ENCODE measurements at regions not wholly inside any gene's neighbourhood (a gene's known extent, or its start where the extent isn't known, plus 50 kb on each side); places are given as distances from the start of the nearest gene placed in this dataset.

- H4K20me1 ChIP-seq (replicated peaks in 1 of 2; ENCODE audit: control insufficient read depth in 1 of 2, insufficient read depth in 2 of 2, low read length in 2 of 2): no peaks in the 10 kb centered on the region
- FAIRE-seq (no peak), DNase-seq (ENCODE audit: low read depth in 1 of 2, low spot score in 2 of 2) (no peak)
- H4K8ac ChIP-seq (ENCODE audit: extremely low read depth, insufficient read depth, low read length): no peak overlapping the region
- H2AFZ ChIP-seq (ENCODE audit: low read length): no peak overlapping the region
- H2AK5ac ChIP-seq (ENCODE audit: low read depth, low read length): no peak overlapping the region
- no peaks in the 10 kb centered on the region for H3K36me3 ChIP-seq (ENCODE audit: control insufficient read depth in 2 of 4, insufficient read depth in 4 of 4, low read length in 3 of 4)
- no peak overlapping the region for H4K91ac ChIP-seq (replicated peaks; ENCODE audit: insufficient read length, low read length)
- H2BK15ac ChIP-seq (ENCODE audit: low read length): no peak overlapping the region
- 79% methylated on average over 2 of the region's 2 CpGs; no CpG with 5 or more reads in 1 of the 2 experiments for WGBS, 2 experiments (ENCODE audit: extremely low coverage in 1 of 2, insufficient coverage in 1 of 2, insufficient read length in 1 of 2, insufficient replicate concordance in 2 of 2, low coverage in 1 of 2, low lambda C conversion rate in 2 of 2, missing lambda C conversion rate in 1 of 2)
- no peaks in the 10 kb centered on the region for H3K27me3 ChIP-seq (replicated peaks in 1 of 4; ENCODE audit: control insufficient read depth in 3 of 4, extremely low read depth in 1 of 4, insufficient read depth in 3 of 4, low read length in 3 of 4)
- H3K9ac ChIP-seq (replicated peaks in 1 of 4; ENCODE audit: extremely low read depth in 1 of 4, low read depth in 3 of 4, low read length in 3 of 4): no peak overlapping the region
- H3K18ac ChIP-seq (ENCODE audit: extremely low read depth, low read length): no peak overlapping the region
- H4K5ac ChIP-seq (ENCODE audit: insufficient read length, low read depth, low read length): no peak overlapping the region
- POLR2A ChIA-PET (ENCODE audit: partially characterized antibody): no interaction called here
- H3K4ac ChIP-seq (replicated peaks; ENCODE audit: insufficient read length, low read depth, low read length): no peak overlapping the region
- no peak overlapping the region for H3K4me3 ChIP-seq (ENCODE audit: extremely low read depth in 1 of 4, insufficient read depth in 2 of 4, low read depth in 3 of 4, low read length in 4 of 4)
- no peak overlapping the region for H3K56ac ChIP-seq (replicated peaks; ENCODE audit: insufficient read length, low read depth, low read length)
- no peak overlapping the region for H3K23ac ChIP-seq (ENCODE audit: insufficient read length)
- no peak overlapping the region for H3K27ac ChIP-seq (ENCODE audit: low read depth, low read length)
- H2BK5ac ChIP-seq (ENCODE audit: low read depth, low read length): no peak overlapping the region
- no peak overlapping the region for H2BK20ac ChIP-seq (ENCODE audit: low read length)
- no peaks in the 10 kb centered on the region for H3K79me2 ChIP-seq (ENCODE audit: control insufficient read depth in 1 of 2, insufficient read depth in 2 of 2, low read length in 2 of 2)
- no peak overlapping the region for H2BK12ac ChIP-seq (ENCODE audit: low read depth, low read length)
- no peaks in the 10 kb centered on the region for H3K9me3 ChIP-seq (ENCODE audit: insufficient read depth in 2 of 2, low read depth in 1 of 2, low read length in 1 of 2)
- TF ChIP-seq GTF2F1 (IDR thresholded peaks at IDR 0.05; ENCODE audit: borderline replicate concordance, low read depth, low read length) (no peak), PHF8 (conservative IDR thresholded peaks at IDR 0.05; ENCODE audit: low read depth, low read length) (no peak), RAD21 (IDR thresholded peaks at IDR 0.05 in 1 of 2, conservative IDR thresholded peaks at IDR 0.05 in 1 of 2; ENCODE audit: low read depth in 2 of 2, low read length in 2 of 2) (no peak), CTBP2 (IDR thresholded peaks at IDR 0.05; ENCODE audit: borderline replicate concordance, insufficient read depth, insufficient read length, low read length) (no peak), USF2 (IDR thresholded peaks at IDR 0.05; ENCODE audit: low read length) (no peak), EZH2 (IDR thresholded peaks at IDR 0.05; ENCODE audit: low read depth, low read length, severe bottlenecking) (no peak)
- no peaks in the 10 kb centered on the region for H3K23me2 ChIP-seq (ENCODE audit: low read depth, low read length)
- no peak overlapping the region for H3K4me2 ChIP-seq (ENCODE audit: insufficient read depth in 1 of 2, low read depth in 2 of 2, low read length in 2 of 2)
- CTCF ChIA-PET (ENCODE audit: partially characterized antibody): interaction anchor here (1.3 to 3.1 kb wide), 2 partner anchors 104 to 171 kb away, joined by 3 to 13 read pairs; no protein-coding TSS in a partner anchor
- no peak overlapping the region for H3K14ac ChIP-seq (ENCODE audit: insufficient read length)
- H2BK120ac ChIP-seq (replicated peaks; ENCODE audit: low read depth, low read length): no peak overlapping the region
- H3K4me1 ChIP-seq (replicated peaks in 1 of 4; ENCODE audit: control insufficient read depth in 3 of 4, insufficient read depth in 4 of 4, low read length in 3 of 4): no peaks in the 10 kb centered on the region
- no peaks in the 10 kb centered on the region for H3K79me1 ChIP-seq (ENCODE audit: low read depth, low read length)
Measured at GRCh38 chr7:34425194-34425593, 232.8 kb upstream of the NPSR1 start.

Measured in H1 (cell line).